SK-N-DZ (cell line): ENCODE measurements at regions not wholly inside any gene's neighbourhood (a gene's known extent, or its start where the extent isn't known, plus 50 kb on each side); places are given as distances from the start of the nearest gene placed in this dataset.

Experiments
- DNase-seq: peaks from one replicate; pipeline ENCODE4 v3.0.0-alpha.2; 2015; ENCODE audit warnings: low spot score

- DNase-seq: no peak
Measured at GRCh38 chr11:19560156-19560555, 152.5 kb upstream of the NAV2 start.

GRCh38 chr11:19559746-19560145, 152.9 kb upstream of the NAV2 start:
- peak; percentile 77 for DNase-seq

- no peak for DNase-seq
Measured at GRCh38 chr11:19558189-19558986, 154.2 kb upstream of the NAV2 start.

DNA sequence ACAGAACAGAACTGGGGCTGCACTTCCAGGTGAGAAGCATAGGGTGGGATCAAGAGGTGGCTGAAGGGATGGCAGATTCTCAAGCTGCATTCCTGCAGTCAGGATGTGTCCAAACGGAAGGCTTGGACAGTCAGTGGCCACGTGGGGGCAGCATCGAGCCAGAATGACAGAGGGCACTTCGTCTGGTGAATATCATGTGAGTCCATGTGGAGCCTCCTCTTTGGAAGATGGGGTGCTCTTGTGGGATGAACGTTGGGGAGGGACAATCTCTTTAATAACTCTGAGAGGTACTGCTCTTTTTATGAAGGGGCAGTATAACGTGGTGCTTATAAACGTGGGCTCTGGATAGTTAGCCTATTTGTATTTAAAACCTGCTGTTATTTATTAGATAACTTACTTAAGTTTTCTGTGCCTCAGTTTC, 154.9 kb upstream of the NAV2 start:
- peak; percentile 78 for DNase-seq

GRCh38 chr11:19557185-19557584, 155.5 kb upstream of the NAV2 start:
- DNase-seq: no peak

DNA sequence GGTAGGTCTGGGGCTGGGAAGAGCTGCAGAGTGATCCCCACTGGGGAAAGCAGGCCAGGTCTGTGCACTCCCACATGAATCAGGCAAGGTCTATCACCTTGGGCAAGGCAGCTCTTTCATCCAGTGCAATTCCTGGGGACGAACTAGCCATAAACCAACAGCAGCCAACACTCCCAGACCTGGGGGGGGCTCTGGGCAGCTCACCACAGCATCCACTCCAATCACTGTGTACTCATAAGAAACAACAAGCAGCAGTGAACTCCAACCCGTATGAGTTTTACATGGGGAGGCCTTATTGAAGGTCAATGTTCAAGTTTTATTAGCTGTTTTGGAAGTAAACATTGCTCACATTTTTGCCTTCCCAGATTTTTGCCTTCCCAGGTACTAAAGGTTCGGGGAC, 157.4 kb upstream of the NAV2 start:
- no peak for DNase-seq

- peak; percentile 69 for DNase-seq
Measured at GRCh38 chr11:19553683-19554333, 158.8 kb upstream of the NAV2 start.

DNA sequence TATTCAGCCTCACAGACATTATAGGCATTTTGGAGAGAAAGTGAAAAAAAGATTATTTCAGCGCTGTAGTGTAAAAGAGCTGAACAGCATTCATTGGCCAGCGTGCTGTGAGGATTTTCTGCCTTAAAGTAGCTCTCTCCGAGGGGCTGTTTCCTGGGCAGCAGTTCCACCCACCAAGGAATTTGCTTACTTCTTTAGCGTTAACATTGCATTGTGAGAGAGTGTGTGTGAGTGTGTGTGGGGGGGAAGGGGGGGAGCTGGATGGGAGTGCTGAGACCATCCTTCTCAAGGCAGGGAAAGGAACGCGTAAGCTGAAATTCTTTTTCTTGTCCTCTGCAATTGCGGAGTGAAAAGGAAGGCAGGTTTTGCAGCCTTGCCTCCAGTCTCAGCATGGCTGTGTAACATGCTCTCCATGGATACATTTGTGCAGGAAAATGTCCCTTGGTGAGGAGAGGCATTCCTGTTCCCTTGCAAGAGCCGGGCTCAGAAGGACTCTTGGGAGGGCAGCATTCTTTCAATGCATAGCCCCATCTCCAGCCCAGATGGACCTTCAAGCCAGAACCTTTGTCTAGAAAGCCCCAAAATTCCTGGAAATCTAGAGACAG, 159.9 kb upstream of the NAV2 start:
- no peak for DNase-seq

DNA sequence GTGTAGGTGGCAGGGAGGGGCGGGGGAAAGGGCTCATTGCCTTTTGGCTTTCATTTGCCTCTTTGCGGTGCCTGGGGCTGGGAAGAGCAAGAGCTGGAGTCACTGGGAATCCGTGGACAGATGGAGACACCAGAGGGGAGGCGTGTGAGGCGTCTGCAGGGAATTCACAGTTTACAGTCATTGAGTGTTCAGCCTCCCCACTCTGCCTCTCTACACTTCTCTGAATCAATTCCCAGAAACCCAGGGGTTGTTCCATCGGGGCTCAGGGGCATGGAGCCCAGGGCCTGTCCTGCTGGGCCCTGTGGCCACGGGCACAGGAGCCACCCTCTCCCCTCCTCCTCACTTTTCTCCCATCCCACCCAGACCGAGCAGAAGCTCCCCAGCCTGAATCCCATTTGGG, 160.5 kb upstream of the NAV2 start:
- DNase-seq: no peak

GRCh38 chr11:19551457-19551856, 161.2 kb upstream of the NAV2 start:
- DNase-seq: no peak

GRCh38 chr11:19547044-19547443, 165.6 kb upstream of the NAV2 start:
- DNase-seq: no peak

- no peak for DNase-seq
Measured at GRCh38 chr11:19546325-19546724, 166.3 kb upstream of the NAV2 start.

- DNase-seq: no peak
Measured at GRCh38 chr11:19541521-19542049, 171.1 kb upstream of the NAV2 start.

- DNase-seq: no peak
Measured at GRCh38 chr11:19539861-19540260, 172.8 kb upstream of the NAV2 start.

- DNase-seq: no peak
Measured at GRCh38 chr11:19537803-19538453, 174.7 kb upstream of the NAV2 start.

- DNase-seq: no peak
Measured at GRCh38 chr11:19536131-19536530, 176.5 kb upstream of the NAV2 start.

- peak; percentile 91 for DNase-seq
Measured at GRCh38 chr11:19530505-19530904, 182.1 kb upstream of the NAV2 start.

GRCh38 chr11:19526119-19526518, 186.5 kb upstream of the NAV2 start:
- no peak for DNase-seq

GRCh38 chr11:19525714-19526113, 186.9 kb upstream of the NAV2 start:
- DNase-seq: no peak

DNA sequence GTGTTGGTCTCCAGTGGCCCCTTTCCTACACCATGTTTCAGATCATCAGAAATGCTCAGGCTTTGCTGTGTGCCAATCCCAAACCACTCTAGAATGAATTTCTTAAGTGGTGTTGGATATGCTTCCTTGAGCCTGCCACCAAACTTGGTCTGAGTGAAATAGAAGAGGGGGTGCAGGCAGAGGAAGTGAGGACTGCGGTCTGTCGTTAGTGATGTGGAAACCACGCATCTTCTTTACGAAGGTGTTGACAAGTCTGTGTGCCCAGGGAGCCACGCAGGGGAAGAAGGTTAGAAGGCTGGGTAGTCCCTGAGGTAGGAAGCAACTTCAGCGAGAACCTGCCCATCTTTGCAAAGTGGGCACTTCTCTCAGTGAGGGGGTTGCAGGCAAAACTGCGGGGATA, 187.4 kb upstream of the NAV2 start:
- DNase-seq: no peak

- peak; percentile 24 for DNase-seq
Measured at GRCh38 chr11:19524171-19524671, 188.4 kb upstream of the NAV2 start.

DNA sequence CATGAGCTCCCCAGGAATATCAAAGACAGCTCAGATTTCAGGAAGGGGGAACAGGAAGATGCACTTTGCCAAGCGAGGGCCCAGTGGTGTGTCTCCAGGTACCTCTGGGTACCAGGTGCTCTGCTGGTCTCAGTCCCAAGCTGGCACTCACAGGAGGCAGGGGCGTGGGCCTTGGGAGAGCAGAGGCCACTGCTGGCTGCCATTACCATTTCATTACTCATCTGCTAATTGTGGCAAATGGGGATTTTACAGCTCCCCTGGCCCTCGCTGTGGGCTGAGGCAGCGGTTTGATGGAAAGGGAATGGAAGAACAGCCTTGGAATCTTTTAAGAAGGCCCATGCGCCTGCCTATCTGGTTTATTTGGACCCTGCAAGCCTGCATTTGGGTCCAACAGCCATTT, 192.0 kb upstream of the NAV2 start:
- DNase-seq: no peak
